ENCODE measurements at regions not wholly inside any gene's neighbourhood (a gene's known extent, or its start where the extent isn't known, plus 50 kb on each side); places are given as distances from the start of the nearest gene placed in this dataset.

DNA sequence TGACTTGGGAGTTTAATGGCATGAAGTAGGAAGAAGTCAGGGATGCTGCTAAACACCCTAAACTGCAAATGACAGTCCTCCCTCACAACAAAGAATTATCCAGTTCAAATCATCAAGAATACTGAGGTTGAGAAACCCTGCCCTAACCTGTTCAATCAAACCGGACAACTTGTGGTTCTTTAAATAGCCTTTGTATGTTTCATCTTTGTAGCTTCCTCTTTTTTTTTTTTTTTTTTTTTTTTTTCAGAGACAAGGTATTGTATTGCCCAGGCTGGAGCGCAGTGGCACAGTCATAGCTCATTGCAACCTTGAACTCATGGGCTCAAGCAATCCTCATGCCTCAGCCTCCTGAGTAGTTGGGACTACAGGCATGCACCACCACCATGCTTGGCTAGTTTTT is 52.5 kb upstream of the TTC29 start:
- DNase-seq (no peak), ATAC-seq (ENCODE audit: low read depth in 2 of 2) (no peak)
- Histone ChIP-seq H3K4me3 (ENCODE audit: low read depth, low read length) (no peak overlapping the region), H3K4me1 (ENCODE audit: control insufficient read depth, insufficient read depth, low read length, poor library complexity, severe bottlenecking) (no peaks in the 10 kb centered on the region), H3K9me3 (ENCODE audit: control insufficient read depth in 2 of 2, low read length in 2 of 2) (no peaks in the 10 kb centered on the region), H3K36me3 (ENCODE audit: control insufficient read depth, insufficient read depth, low read length) (no peaks in the 10 kb centered on the region), H3K27ac (ENCODE audit: insufficient read depth, low read length, poor library complexity, severe bottlenecking) (no peak overlapping the region), H3K27me3 (ENCODE audit: control insufficient read depth, insufficient read depth, low read length) (no peaks in the 10 kb centered on the region)
- H3K36me3 Mint-ChIP-seq = no peaks in the 10 kb centered on the region
- no peak overlapping the region for H3K4me3 Mint-ChIP-seq
- H3K27me3 Mint-ChIP-seq = no peaks in the 10 kb centered on the region
- no peak overlapping the region for H3K27ac Mint-ChIP-seq
- H3K9me3 Mint-ChIP-seq = peaks cover 0 to 6% (median 3%) of the 10 kb centered on the region in 7 donors
- H3K4me1 Mint-ChIP-seq = no peaks in the 10 kb centered on the region

DNA sequence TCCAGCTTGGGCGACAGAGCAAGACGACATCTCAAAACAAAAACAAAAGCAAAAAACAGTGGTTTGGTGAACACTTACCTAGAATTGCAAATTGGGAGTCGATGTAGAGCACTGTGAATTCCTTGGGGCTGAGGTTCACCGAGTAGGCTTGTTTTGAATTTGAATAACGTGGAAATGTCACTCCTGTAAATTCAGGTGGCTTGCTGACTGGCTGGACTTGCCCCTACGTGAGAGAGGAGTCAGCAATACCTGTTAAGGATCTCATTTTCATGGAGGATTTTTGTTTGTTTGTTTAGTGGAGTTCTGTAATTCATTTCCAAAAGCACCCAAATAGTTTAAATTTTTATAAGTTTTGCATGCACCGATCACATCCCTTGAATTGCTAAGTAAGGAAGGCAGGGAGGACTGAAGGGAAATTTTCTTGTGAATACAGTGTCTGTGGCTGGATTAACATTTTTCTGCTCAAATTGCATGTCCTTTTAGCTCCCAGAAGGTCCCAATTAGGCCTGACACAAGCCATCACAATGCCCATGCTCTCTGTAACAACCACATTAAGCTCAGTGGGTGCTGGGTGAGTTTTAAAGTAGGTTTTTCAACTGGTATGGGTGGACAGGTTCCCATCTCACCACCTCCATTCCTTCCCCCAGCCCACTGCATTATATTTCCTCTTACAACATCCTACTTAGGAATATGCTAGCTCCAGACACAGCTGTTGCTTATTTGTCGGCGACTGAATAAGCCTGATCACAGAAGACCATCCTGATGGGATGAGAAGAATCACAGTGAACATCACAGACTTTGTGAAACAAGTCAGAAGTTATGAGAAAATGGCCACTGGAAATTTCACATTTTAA is 58.5 kb upstream of the TTC29 start:
- no peak overlapping the region for H3K4me3 ChIP-seq (ENCODE audit: low read depth, low read length)
- no peak overlapping the region for H3K27ac Mint-ChIP-seq
- no peaks in the 10 kb centered on the region for H3K9me3 ChIP-seq (ENCODE audit: control insufficient read depth in 2 of 2, low read length in 2 of 2)
- H3K27me3 ChIP-seq (ENCODE audit: control insufficient read depth, insufficient read depth, low read length) = no peaks in the 10 kb centered on the region
- H3K9me3 Mint-ChIP-seq = peaks cover 0 to 3% (median 0%) of the 10 kb centered on the region in 7 donors
- H3K4me3 Mint-ChIP-seq = no peak overlapping the region
- DNase-seq = no peak
- H3K27ac ChIP-seq (ENCODE audit: insufficient read depth, low read length, poor library complexity, severe bottlenecking) = no peak overlapping the region
- no peaks in the 10 kb centered on the region for H3K4me1 ChIP-seq (ENCODE audit: control insufficient read depth, insufficient read depth, low read length, poor library complexity, severe bottlenecking)
- no peaks in the 10 kb centered on the region for H3K27me3 Mint-ChIP-seq
- no peaks in the 10 kb centered on the region for H3K36me3 Mint-ChIP-seq
- no peak for ATAC-seq (ENCODE audit: low read depth in 2 of 2)
- H3K36me3 ChIP-seq (ENCODE audit: control insufficient read depth, insufficient read depth, low read length) = no peaks in the 10 kb centered on the region
- no peaks in the 10 kb centered on the region for H3K4me1 Mint-ChIP-seq

DNA sequence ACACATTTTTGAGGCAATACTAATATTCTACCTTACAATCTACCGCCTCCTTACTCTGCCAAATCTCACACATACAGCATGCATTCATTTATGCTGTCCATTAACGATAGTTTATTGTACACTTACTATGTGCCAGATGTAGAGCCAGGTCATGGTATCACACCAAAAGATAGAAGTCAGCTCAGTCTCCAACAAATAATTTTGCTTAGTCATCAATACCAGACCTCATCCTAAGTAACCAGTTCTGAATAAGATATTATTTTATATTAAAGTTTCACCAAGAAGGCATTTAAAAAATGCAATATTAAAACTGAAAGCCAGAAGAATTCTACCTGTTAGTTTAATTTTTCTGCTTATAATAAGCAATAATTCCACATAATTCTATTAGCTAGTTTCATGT is 60.6 kb upstream of the TTC29 start:
- Mint-ChIP-seq H3K9me3 (peaks cover 0 to 3% (median 0%) of the 10 kb centered on the region in 7 donors), H3K27me3 (no peaks in the 10 kb centered on the region), H3K4me1 (no peaks in the 10 kb centered on the region), H3K4me3 (no peak overlapping the region), H3K36me3 (no peaks in the 10 kb centered on the region), H3K27ac (no peak overlapping the region)
- Histone ChIP-seq H3K36me3 (ENCODE audit: control insufficient read depth, insufficient read depth, low read length) (no peaks in the 10 kb centered on the region), H3K9me3 (ENCODE audit: control insufficient read depth in 2 of 2, low read length in 2 of 2) (no peaks in the 10 kb centered on the region), H3K4me1 (ENCODE audit: control insufficient read depth, insufficient read depth, low read length, poor library complexity, severe bottlenecking) (no peaks in the 10 kb centered on the region), H3K27ac (ENCODE audit: insufficient read depth, low read length, poor library complexity, severe bottlenecking) (no peak overlapping the region), H3K4me3 (ENCODE audit: low read depth, low read length) (no peak overlapping the region), H3K27me3 (ENCODE audit: control insufficient read depth, insufficient read depth, low read length) (no peaks in the 10 kb centered on the region)
- ATAC-seq (ENCODE audit: low read depth in 2 of 2) = no peak
- no peak for DNase-seq

DNA sequence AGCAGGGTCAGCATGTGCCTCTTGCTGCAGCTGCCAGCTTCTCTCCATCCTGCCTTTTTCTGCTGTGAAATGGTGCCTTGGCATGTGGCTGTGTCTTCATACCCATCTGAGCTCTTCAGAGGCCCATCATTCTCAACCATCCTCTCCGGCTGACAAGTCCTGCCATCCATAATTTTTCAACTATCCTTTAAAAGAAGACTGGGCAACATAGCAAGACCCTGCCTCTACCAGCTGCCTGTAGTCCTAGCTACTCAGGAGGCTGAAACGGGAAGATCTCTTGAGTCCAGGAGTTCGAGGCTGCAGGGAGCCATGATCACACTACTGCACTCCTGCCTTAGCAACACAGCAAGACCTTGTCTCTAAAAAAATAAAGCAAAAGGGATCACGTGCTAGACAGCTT is 64.2 kb upstream of the TTC29 start:
- H3K4me3 Mint-ChIP-seq = no peak overlapping the region
- no peaks in the 10 kb centered on the region for H3K36me3 Mint-ChIP-seq
- no peaks in the 10 kb centered on the region for H3K9me3 ChIP-seq (ENCODE audit: control insufficient read depth in 2 of 2, low read length in 2 of 2)

DNA sequence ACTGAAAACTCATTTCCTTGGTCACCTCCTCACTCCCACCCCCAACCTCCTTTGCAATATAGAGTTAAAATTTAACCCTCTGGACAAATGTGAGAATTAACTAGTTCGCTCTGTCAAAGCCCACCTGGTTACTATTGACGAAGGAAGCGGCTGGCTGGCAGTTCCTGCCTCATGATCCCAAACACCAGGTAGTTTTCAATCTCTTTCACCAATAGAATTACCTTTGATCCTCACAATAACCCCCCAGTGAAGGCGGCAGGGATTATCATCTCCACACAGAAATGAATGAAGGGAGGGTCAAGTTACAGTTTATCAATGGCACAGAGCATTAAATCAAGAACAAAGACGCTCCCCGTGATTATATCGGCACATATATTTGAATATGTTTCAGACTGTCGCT is 65.7 kb upstream of the TTC29 start:
- DNase-seq (no peak), ATAC-seq (ENCODE audit: low read depth in 2 of 2) (no peak)
- H3K4me1 Mint-ChIP-seq = no peaks in the 10 kb centered on the region
- H3K36me3 ChIP-seq (ENCODE audit: control insufficient read depth, insufficient read depth, low read length) = no peaks in the 10 kb centered on the region
- H3K27me3 Mint-ChIP-seq = peaks cover 4% of the 10 kb centered on the region
- no peak overlapping the region for H3K27ac ChIP-seq (ENCODE audit: insufficient read depth, low read length, poor library complexity, severe bottlenecking)
- no peaks in the 10 kb centered on the region for H3K9me3 ChIP-seq (ENCODE audit: control insufficient read depth in 2 of 2, low read length in 2 of 2)
- H3K4me3 ChIP-seq (ENCODE audit: low read depth, low read length) = no peak overlapping the region
- H3K9me3 Mint-ChIP-seq = no peaks in the 10 kb centered on the region
- H3K4me1 ChIP-seq (ENCODE audit: control insufficient read depth, insufficient read depth, low read length, poor library complexity, severe bottlenecking) = no peaks in the 10 kb centered on the region
- no peak overlapping the region for H3K4me3 Mint-ChIP-seq
- no peaks in the 10 kb centered on the region for H3K36me3 Mint-ChIP-seq
- H3K27me3 ChIP-seq (ENCODE audit: control insufficient read depth, insufficient read depth, low read length) = no peaks in the 10 kb centered on the region
- no peak overlapping the region for H3K27ac Mint-ChIP-seq

More for the DNA sequence above, 64.2 kb upstream of the TTC29 start:
- Histone ChIP-seq H3K27me3 (ENCODE audit: control insufficient read depth, insufficient read depth, low read length) (no peaks in the 10 kb centered on the region), H3K36me3 (ENCODE audit: control insufficient read depth, insufficient read depth, low read length) (no peaks in the 10 kb centered on the region), H3K4me3 (ENCODE audit: low read depth, low read length) (no peak overlapping the region), H3K27ac (ENCODE audit: insufficient read depth, low read length, poor library complexity, severe bottlenecking) (no peak overlapping the region), H3K4me1 (ENCODE audit: control insufficient read depth, insufficient read depth, low read length, poor library complexity, severe bottlenecking) (no peaks in the 10 kb centered on the region)
- H3K9me3 Mint-ChIP-seq = no peaks in the 10 kb centered on the region
- ATAC-seq (ENCODE audit: low read depth in 2 of 2) = no peak
- no peak overlapping the region for H3K27ac Mint-ChIP-seq
- H3K27me3 Mint-ChIP-seq = peaks cover 3% of the 10 kb centered on the region
- no peak for DNase-seq
- no peaks in the 10 kb centered on the region for H3K4me1 Mint-ChIP-seq

DNA sequence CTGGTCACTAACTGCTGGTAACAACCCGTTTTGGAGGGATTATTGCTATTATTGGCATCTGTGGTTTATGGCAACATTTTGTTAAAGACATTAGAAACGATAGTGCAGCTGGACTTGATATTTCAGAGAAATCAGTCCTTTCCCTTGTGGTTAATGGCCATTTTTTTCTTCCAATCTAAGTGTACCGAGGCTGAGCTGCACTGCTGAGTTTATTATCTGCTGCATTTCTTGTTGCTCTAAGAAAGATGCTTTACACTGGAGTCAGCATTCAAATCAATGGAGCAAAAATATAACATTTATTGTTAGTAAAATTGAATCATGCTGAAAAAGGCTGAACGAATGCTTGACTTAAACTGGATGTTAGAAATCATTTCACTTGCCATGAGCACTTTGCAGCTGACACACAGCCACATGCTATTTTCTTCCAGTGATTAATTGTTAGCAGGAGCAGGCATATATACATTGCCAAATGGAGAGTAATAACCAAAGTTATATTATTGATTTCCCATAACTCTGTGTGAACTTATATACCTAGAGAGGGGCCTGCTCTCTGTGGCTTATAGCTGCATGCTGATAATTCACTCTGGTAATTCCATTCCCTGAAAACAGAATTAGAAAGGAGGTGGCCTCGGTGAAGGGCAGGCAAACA is 66.5 kb upstream of the TTC29 start:
- Mint-ChIP-seq H3K4me1 (no peaks in the 10 kb centered on the region), H3K9me3 (no peaks in the 10 kb centered on the region), H3K27me3 (peaks cover 4% of the 10 kb centered on the region)

DNA sequence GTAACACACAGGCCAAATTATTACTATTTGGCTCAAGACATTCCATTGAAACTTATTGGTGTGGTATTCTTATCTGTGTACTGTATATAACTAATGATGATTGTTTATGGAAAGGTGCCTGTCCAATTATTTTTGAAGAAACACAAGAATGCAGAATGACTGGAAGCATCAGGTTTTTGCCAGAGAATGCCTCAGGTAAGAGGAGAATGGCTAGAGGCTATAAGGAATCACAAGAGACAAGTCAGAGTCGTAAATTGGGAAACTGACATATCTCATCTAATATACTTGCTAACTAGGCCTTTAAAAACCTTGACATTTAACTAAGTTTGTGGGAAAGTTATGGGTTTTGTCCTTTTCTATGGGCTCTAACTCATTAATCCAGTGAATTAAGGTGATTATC is 69.3 kb upstream of the TTC29 start:
- Histone ChIP-seq H3K27ac (ENCODE audit: insufficient read depth, low read length, poor library complexity, severe bottlenecking) (no peak overlapping the region), H3K4me1 (ENCODE audit: control insufficient read depth, insufficient read depth, low read length, poor library complexity, severe bottlenecking) (no peaks in the 10 kb centered on the region), H3K9me3 (ENCODE audit: control insufficient read depth in 2 of 2, low read length in 2 of 2) (no peaks in the 10 kb centered on the region), H3K27me3 (ENCODE audit: control insufficient read depth, insufficient read depth, low read length) (no peaks in the 10 kb centered on the region), H3K36me3 (ENCODE audit: control insufficient read depth, insufficient read depth, low read length) (no peaks in the 10 kb centered on the region), H3K4me3 (ENCODE audit: low read depth, low read length) (no peak overlapping the region)
- no peak for DNase-seq
- no peaks in the 10 kb centered on the region for H3K36me3 Mint-ChIP-seq
- ATAC-seq (ENCODE audit: low read depth in 2 of 2) = no peak
- H3K4me1 Mint-ChIP-seq = no peaks in the 10 kb centered on the region
- peaks cover 4% of the 10 kb centered on the region for H3K27me3 Mint-ChIP-seq
- no peak overlapping the region for H3K4me3 Mint-ChIP-seq
- no peak overlapping the region for H3K27ac Mint-ChIP-seq
- H3K9me3 Mint-ChIP-seq = no peaks in the 10 kb centered on the region

More for the DNA sequence above, 66.5 kb upstream of the TTC29 start:
- H3K4me1 ChIP-seq (ENCODE audit: control insufficient read depth, insufficient read depth, low read length, poor library complexity, severe bottlenecking) = no peaks in the 10 kb centered on the region
- H3K27me3 ChIP-seq (ENCODE audit: control insufficient read depth, insufficient read depth, low read length) = no peaks in the 10 kb centered on the region
- Mint-ChIP-seq H3K27ac (no peak overlapping the region), H3K4me3 (no peak overlapping the region), H3K36me3 (no peaks in the 10 kb centered on the region)
- no peaks in the 10 kb centered on the region for H3K36me3 ChIP-seq (ENCODE audit: control insufficient read depth, insufficient read depth, low read length)
- no peak overlapping the region for H3K4me3 ChIP-seq (ENCODE audit: low read depth, low read length)
- no peaks in the 10 kb centered on the region for H3K9me3 ChIP-seq (ENCODE audit: control insufficient read depth in 2 of 2, low read length in 2 of 2)
- no peak for ATAC-seq (ENCODE audit: low read depth in 2 of 2)
- DNase-seq = no peak
- H3K27ac ChIP-seq (ENCODE audit: insufficient read depth, low read length, poor library complexity, severe bottlenecking) = no peak overlapping the region

DNA sequence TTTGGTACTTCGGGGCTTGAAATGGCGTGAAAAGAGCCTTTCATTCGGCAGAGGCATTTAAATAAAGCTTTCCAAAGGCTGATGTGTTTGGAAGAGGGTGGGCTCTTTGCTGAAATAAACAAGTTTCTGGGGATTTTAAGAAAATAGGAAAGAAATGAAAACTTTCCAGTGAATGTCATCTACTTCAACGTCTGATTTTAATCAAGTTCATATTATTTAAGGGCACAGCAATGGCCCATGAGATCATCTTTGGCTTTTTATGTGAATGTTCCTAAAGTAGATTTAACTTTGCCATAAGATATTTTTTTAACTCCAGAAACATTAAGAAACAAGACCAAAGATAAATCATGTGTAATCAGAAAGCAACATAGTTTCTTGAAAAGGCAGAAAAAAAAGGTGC is 69.8 kb upstream of the TTC29 start:
- DNase-seq (no peak), ATAC-seq (ENCODE audit: low read depth in 2 of 2) (no peak)
- H3K36me3 Mint-ChIP-seq = no peaks in the 10 kb centered on the region
- H3K4me1 Mint-ChIP-seq = no peaks in the 10 kb centered on the region
- Histone ChIP-seq H3K4me1 (ENCODE audit: control insufficient read depth, insufficient read depth, low read length, poor library complexity, severe bottlenecking) (no peaks in the 10 kb centered on the region), H3K4me3 (ENCODE audit: low read depth, low read length) (no peak overlapping the region), H3K9me3 (ENCODE audit: control insufficient read depth in 2 of 2, low read length in 2 of 2) (no peaks in the 10 kb centered on the region), H3K27me3 (ENCODE audit: control insufficient read depth, insufficient read depth, low read length) (no peaks in the 10 kb centered on the region), H3K36me3 (ENCODE audit: control insufficient read depth, insufficient read depth, low read length) (no peaks in the 10 kb centered on the region), H3K27ac (ENCODE audit: insufficient read depth, low read length, poor library complexity, severe bottlenecking) (no peak overlapping the region)
- no peaks in the 10 kb centered on the region for H3K9me3 Mint-ChIP-seq
- no peak overlapping the region for H3K4me3 Mint-ChIP-seq
- peaks cover 4% of the 10 kb centered on the region for H3K27me3 Mint-ChIP-seq
- H3K27ac Mint-ChIP-seq = no peak overlapping the region
